Activated CD4-positive, alpha-beta memory T cell treated with anti-CD3 and anti-CD28 coated beads for 36 hours (primary cell): ENCODE measurements at regions not wholly inside any gene's neighbourhood (a gene's known extent, or its start where the extent isn't known, plus 50 kb on each side); places are given as distances from the start of the nearest gene placed in this dataset.

Experiments
- CTCF ChIA-PET: fragments of 350-600 bp; sonication (Branson Sonifier 250); formaldehyde crosslinking; loops from one replicate; lab custom pipeline; 2021; ENCODE audit warnings: antibody characterized with exemption, inconsistent platforms; lab: Charles Lee
- POLR2A ChIA-PET: fragments of 350-600 bp; sonication (Branson Sonifier 250); formaldehyde crosslinking; loops from one replicate; lab custom pipeline; 2021; ENCODE audit warnings: antibody characterized with exemption; lab: Charles Lee
- DNase-seq: peaks from one replicate; pipeline ENCODE4 v3.0.0-alpha.2; 2020
- H3K27ac Mint-ChIP-seq: one replicate; pipeline ENCODE4 v1.8.0; 2021; ENCODE audit warnings: mixed read lengths
- H3K27me3 Mint-ChIP-seq: one replicate; pipeline ENCODE4 v1.8.0; 2021; ENCODE audit warnings: mixed read lengths
- H3K36me3 Mint-ChIP-seq: one replicate; pipeline ENCODE4 v1.8.0; 2021; ENCODE audit warnings: mixed read lengths
- H3K4me1 Mint-ChIP-seq: one replicate; pipeline ENCODE4 v1.8.0; 2021; ENCODE audit warnings: low read depth, mixed read lengths
- H3K4me3 Mint-ChIP-seq: one replicate; pipeline ENCODE4 v1.8.0; 2021; ENCODE audit warnings: mild to moderate bottlenecking, mixed read lengths
- H3K9me3 Mint-ChIP-seq: one replicate; pipeline ENCODE4 v1.8.0; 2021; ENCODE audit warnings: mixed read lengths
- intact Hi-C: fragments of 100-400 bp; cut with micrococcal nuclease; formaldehyde crosslinking; loops from one replicate; pipeline ENCODE4 v1.15.1; 2023

DNA sequence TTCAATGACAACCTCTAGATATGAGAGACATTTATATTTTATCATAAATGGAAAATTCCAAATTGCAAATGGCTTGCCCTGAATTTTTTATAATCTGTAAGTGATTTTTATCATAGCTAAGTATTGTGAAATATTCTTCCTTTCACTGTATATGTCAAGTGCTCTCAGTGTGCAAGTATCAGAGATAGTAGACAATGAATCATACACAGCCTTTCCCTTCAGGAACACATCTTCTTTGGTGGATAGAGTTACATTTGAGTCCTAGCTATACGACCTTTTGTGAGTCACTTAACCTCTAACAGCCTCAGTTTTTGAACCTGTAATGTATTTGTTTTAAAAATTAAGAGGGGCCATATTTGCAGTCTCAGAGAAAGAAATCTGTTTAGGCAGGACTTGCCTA lies 350.7 kb upstream of the SEL1L start:
- Mint-ChIP-seq H3K27me3 (no peaks in the 10 kb centered on the region), H3K4me3 (no peak overlapping the region), H3K27ac (no peak overlapping the region), H3K36me3 (no peaks in the 10 kb centered on the region), H3K4me1 (no peaks in the 10 kb centered on the region), H3K9me3 (peaks cover 10% of the 10 kb centered on the region)
- intact Hi-C loops = no loop called here
- CTCF ChIA-PET = no interaction called here
- POLR2A ChIA-PET = no interaction called here
- no peak for DNase-seq

DNA sequence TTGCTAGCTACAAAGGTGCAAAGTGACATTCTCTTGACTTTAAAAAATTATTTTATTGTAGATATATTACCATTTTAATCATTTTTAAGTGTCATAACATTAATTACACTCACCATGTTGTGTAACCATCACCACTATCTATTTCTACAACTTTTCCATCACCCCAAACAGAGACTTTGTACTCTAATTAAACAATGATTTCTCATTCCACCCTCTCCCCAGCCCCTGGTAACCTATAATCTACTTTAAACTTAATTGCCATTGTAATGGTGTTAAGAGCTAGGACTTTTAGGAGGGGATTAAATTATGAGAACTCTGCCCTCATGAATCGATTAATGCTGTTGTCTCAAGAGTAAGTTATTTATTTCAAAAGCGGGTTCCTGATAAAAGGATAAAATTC lies 352.9 kb upstream of the SEL1L start:
- POLR2A ChIA-PET = no interaction called here
- intact Hi-C loops = no loop called here
- Mint-ChIP-seq H3K4me3 (no peak overlapping the region), H3K27me3 (no peaks in the 10 kb centered on the region), H3K9me3 (peaks cover 8% of the 10 kb centered on the region), H3K27ac (no peak overlapping the region), H3K4me1 (no peaks in the 10 kb centered on the region), H3K36me3 (no peaks in the 10 kb centered on the region)
- CTCF ChIA-PET = no interaction called here
- DNase-seq = no peak

DNA sequence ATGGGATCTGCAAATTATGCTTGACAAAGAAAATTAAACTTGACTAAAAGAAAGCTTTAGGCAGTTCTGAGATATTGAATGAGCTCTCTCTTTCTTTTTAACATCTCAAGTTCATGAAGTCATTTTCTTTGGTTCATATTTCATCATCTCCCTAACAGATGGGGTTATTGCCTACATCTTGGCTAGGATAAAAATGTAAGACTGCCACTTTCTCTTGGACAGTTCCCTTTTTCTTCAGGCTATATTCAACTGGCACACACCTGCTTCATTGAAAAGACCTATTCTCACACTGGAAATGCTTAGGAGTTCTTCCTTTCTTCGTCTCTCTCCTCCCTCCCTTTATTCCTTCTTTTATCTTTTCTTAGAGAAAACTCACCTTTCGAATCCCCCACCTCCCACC lies 355.9 kb upstream of the SEL1L start:
- CTCF ChIA-PET = no interaction called here

DNA sequence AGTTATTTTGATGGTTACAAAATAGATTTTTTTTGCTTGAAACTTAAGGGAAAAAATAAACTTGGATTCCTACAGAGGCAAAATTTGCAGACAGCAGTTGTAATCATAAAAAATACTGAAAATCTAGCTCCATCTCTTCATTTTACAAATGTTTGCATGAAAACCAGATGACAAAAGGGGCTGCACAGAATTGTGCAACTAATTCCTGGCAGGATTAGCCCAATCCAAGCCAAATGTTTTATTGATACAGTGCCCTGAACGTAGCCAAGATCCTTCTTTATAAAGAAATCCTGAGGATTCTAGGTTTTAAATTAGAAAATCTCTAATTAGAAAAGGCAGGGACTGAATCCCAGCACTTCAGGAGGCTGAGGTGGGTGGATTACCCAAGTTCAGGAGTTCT lies 356.4 kb upstream of the SEL1L start:
- intact Hi-C loops = no loop called here
- no peaks in the 10 kb centered on the region for H3K27me3 Mint-ChIP-seq
- peaks cover 13% of the 10 kb centered on the region for H3K9me3 Mint-ChIP-seq
- no peak overlapping the region for H3K27ac Mint-ChIP-seq
- no peak overlapping the region for H3K4me3 Mint-ChIP-seq
- CTCF ChIA-PET = no interaction called here
- POLR2A ChIA-PET = no interaction called here
- no peaks in the 10 kb centered on the region for H3K36me3 Mint-ChIP-seq
- no peaks in the 10 kb centered on the region for H3K4me1 Mint-ChIP-seq
- DNase-seq = no peak

More for the DNA sequence above, 355.9 kb upstream of the SEL1L start:
- no peak for DNase-seq
- H3K9me3 Mint-ChIP-seq = peaks cover 12% of the 10 kb centered on the region
- no peaks in the 10 kb centered on the region for H3K27me3 Mint-ChIP-seq
- H3K4me3 Mint-ChIP-seq = no peak overlapping the region
- H3K4me1 Mint-ChIP-seq = no peaks in the 10 kb centered on the region
- POLR2A ChIA-PET = no interaction called here
- intact Hi-C loops = no loop called here
- H3K36me3 Mint-ChIP-seq = no peaks in the 10 kb centered on the region
- no peak overlapping the region for H3K27ac Mint-ChIP-seq

DNA sequence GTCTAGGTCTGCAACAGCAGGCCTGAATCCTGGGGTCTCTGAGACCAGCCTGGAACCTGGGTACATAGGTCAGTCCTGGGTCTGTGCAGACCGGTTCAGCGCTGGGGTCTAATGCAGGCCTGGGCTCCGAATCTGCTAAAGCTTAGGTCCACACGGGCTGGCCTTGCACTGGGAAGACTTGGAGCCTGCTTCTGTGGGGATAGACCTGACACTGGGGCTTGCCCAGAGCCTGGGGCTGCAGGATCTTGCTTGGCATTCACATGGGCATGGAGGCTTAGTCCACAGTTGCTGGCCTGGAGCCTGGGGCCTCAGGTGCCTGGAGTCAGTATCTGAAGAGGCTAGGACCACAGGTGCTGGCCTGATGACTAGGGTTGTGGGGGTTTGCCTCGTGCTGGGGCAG lies 369.8 kb upstream of the SEL1L start:
- no peak for DNase-seq
- ChIA-PET CTCF (no interaction called here), POLR2A (no interaction called here)
- H3K36me3 Mint-ChIP-seq = no peaks in the 10 kb centered on the region
- H3K4me3 Mint-ChIP-seq = no peak overlapping the region
- H3K27me3 Mint-ChIP-seq = no peaks in the 10 kb centered on the region
- intact Hi-C loops = no loop called here
- H3K4me1 Mint-ChIP-seq = no peaks in the 10 kb centered on the region
- no peak overlapping the region for H3K27ac Mint-ChIP-seq
- H3K9me3 Mint-ChIP-seq = peaks cover 19% of the 10 kb centered on the region

DNA sequence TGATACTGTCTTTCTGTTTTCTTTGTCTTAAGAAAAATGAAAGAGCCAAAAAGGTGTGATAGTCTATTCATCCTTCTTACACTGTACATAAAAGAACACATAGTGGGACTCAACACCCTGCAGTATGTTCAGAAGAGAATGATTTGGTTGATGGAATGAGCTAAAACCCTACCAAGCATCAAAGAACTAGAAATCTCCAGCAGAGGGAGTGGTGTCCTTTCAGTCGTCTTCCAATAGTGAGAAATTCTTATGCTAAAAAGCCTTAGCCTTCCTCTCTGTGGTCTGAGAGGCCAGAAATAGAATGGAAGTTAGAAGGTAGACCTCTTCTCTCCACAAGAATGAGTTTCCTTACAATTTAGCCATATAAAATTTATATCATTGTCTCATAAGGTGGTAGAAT lies 393.4 kb upstream of the SEL1L start:
- DNase-seq = no peak
- Mint-ChIP-seq H3K27me3 (no peaks in the 10 kb centered on the region), H3K27ac (no peak overlapping the region), H3K4me1 (no peaks in the 10 kb centered on the region), H3K36me3 (no peaks in the 10 kb centered on the region), H3K4me3 (no peak overlapping the region), H3K9me3 (no peaks in the 10 kb centered on the region)
- CTCF ChIA-PET = no interaction called here
- POLR2A ChIA-PET = no interaction called here
- intact Hi-C loops = no loop called here

DNA sequence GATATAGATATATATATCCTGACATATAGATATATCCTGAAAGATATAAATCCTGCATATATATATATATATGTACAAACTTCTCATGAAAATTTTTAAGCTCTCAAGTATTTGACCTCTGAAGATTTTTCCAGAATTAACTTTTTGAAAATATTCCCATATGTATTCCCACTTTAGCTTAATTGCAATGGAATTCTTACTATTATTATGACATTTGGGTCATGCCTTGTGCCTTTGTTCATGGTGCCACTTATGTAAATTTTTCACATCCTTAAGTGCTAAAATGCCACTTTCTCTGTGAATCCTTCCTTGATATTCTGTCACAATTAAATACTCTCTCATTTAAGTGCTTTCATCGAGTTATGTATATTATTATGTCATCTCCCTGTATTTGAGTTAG lies 398.2 kb upstream of the SEL1L start:
- H3K36me3 Mint-ChIP-seq = no peaks in the 10 kb centered on the region
- DNase-seq = no peak

DNA sequence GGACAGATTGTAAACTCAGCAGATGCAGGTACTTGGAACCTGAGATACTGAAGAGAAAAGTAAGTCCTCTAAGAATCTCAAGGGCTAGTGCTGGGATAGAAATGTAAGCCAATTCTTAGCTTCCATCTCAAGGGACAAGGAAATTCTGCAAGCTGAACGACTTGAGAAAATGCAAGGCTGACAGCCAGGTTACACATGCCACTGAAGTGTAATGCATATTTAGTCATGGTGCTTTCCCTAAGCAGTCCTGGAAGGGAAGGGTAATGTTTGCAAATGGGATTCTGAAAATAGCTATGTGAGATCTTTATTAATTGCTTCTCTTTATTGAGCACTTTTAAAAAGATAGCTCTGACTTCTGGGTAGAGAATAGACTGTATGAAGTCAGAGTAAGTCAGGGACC lies 402.7 kb upstream of the SEL1L start:
- Mint-ChIP-seq H3K9me3 (no peaks in the 10 kb centered on the region), H3K36me3 (no peaks in the 10 kb centered on the region), H3K27ac (no peak overlapping the region), H3K4me1 (no peaks in the 10 kb centered on the region), H3K4me3 (no peak overlapping the region), H3K27me3 (no peaks in the 10 kb centered on the region)
- POLR2A ChIA-PET = no interaction called here
- CTCF ChIA-PET = no interaction called here
- DNase-seq = no peak
- intact Hi-C loops = no loop called here

More for the DNA sequence above, 398.2 kb upstream of the SEL1L start:
- intact Hi-C loops = no loop called here
- Mint-ChIP-seq H3K27ac (no peak overlapping the region), H3K4me3 (no peak overlapping the region), H3K9me3 (no peaks in the 10 kb centered on the region), H3K27me3 (no peaks in the 10 kb centered on the region), H3K4me1 (no peaks in the 10 kb centered on the region)
- POLR2A ChIA-PET = no interaction called here
- CTCF ChIA-PET = no interaction called here

DNA sequence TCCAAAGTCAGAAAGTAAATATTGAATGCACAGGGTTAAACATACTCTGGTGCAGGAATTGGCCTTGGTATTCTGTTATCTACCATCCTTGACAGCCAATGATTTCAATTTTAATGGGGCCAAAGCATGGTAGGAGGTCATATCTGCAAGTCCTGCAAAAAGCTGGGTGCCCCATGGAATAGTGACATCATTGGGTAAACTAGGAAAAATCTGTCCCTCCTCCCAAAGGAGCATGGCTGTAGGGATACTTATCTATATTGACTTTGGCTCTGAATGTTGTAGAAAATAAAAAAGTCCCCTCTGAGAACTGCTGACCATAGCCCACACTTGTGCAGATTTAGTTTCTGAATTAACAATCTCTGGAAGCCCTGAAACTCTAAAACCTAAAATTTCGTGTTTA lies 403.2 kb upstream of the SEL1L start:
- no peak overlapping the region for H3K4me3 Mint-ChIP-seq
- intact Hi-C loops = no loop called here
- H3K4me1 Mint-ChIP-seq = no peaks in the 10 kb centered on the region
- ChIA-PET CTCF (no interaction called here), POLR2A (no interaction called here)
- no peaks in the 10 kb centered on the region for H3K36me3 Mint-ChIP-seq
- H3K9me3 Mint-ChIP-seq = no peaks in the 10 kb centered on the region
- no peak overlapping the region for H3K27ac Mint-ChIP-seq
- H3K27me3 Mint-ChIP-seq = no peaks in the 10 kb centered on the region
- no peak for DNase-seq

DNA sequence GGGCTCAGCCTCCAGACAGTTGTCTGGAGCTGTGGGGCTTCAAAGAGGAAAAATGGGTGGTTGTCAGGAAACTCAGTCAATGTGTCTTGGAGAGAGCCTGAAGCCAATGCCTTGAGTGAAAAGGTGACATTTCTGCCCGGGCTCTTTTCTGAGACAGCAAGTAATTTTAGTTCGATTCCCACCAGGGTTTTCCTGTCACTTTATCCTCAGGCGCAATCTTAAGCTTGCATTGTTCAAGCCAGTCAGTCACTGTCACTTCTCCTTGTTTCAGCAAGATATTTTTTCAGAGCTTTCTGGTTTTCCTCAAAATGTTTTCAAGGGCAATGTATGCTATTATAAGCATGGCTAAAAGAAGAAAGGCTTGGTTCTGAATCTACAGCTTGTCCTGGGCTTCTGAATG lies 404.7 kb upstream of the SEL1L start:
- POLR2A ChIA-PET = no interaction called here
- intact Hi-C loops = no loop called here
- Mint-ChIP-seq H3K27me3 (no peaks in the 10 kb centered on the region), H3K4me1 (no peaks in the 10 kb centered on the region), H3K4me3 (no peak overlapping the region), H3K36me3 (no peaks in the 10 kb centered on the region), H3K27ac (no peak overlapping the region), H3K9me3 (no peaks in the 10 kb centered on the region)
- DNase-seq = no peak
- CTCF ChIA-PET = no interaction called here

DNA sequence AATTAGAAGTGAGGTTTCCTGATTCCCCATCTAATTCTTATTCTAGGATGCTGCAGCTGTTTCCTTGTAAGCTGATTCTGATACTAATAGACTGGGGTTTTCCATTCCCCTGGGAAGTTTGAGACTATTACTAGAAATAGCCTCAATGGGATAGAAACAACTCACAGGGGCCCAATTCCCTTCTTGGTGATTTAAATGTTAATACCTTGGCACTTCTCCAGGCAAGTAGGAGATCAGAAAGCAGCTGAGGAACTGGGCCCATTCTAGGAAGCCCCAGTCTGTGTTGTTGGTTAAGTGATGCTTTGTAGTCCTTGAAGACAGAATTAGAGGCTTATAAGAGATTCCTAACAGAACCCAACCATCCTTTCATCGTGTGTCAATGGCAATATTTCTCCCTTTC lies 407.0 kb upstream of the SEL1L start:
- no peak for DNase-seq
- Mint-ChIP-seq H3K4me3 (no peak overlapping the region), H3K9me3 (no peaks in the 10 kb centered on the region), H3K27me3 (no peaks in the 10 kb centered on the region), H3K4me1 (no peaks in the 10 kb centered on the region), H3K36me3 (no peaks in the 10 kb centered on the region), H3K27ac (no peak overlapping the region)
- intact Hi-C loops = no loop called here
- POLR2A ChIA-PET = no interaction called here
- CTCF ChIA-PET = no interaction called here

DNA sequence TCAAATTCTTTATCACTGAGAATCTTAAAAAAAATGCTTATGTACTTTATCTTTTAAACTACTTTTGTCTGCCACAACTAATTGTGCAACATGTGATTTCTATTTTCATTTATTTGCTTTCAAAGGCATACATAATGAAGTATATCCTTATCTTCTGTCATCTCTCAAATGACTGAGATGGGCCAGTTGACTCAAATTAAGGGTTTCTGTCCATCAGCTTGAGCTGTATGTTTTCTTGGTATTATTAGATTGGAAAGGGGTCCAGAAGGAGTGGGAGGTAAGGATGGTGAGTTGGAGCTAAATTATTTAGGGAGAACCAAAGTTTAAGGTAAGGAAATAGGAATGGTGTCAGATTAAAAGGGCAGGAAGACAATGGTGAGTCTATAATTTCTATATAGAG lies 408.4 kb upstream of the SEL1L start:
- no peak for DNase-seq
- ChIA-PET CTCF (no interaction called here), POLR2A (no interaction called here)
- intact Hi-C loops = no loop called here
- Mint-ChIP-seq H3K27ac (no peak overlapping the region), H3K36me3 (no peaks in the 10 kb centered on the region), H3K27me3 (no peaks in the 10 kb centered on the region), H3K4me1 (no peaks in the 10 kb centered on the region), H3K9me3 (peaks cover 3% of the 10 kb centered on the region), H3K4me3 (no peak overlapping the region)

DNA sequence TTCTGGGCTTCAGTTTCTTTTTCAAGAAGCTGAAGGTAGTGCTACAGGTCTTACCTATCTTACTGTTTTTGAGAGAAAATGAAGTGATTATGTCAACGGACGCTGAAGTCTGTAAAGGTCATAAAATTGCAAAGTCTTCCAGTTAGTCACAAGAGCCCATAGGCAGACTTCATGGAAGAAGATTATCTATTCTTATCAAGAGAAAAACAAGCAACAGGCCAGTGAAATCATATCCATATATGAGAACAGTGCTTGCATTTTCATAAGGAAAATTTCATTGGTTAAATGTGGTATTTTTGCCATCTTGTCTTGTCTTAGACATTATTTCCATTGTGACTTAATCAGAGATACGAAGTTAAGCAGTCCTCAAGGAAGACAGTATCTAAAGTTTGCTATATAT lies 412.7 kb upstream of the SEL1L start:
- peaks cover 5% of the 10 kb centered on the region for H3K9me3 Mint-ChIP-seq
- H3K4me3 Mint-ChIP-seq = no peak overlapping the region
- no peaks in the 10 kb centered on the region for H3K27me3 Mint-ChIP-seq
- no peak for DNase-seq
- ChIA-PET POLR2A (no interaction called here), CTCF (no interaction called here)
- H3K4me1 Mint-ChIP-seq = no peaks in the 10 kb centered on the region
- no peak overlapping the region for H3K27ac Mint-ChIP-seq
- H3K36me3 Mint-ChIP-seq = no peaks in the 10 kb centered on the region
- intact Hi-C loops = no loop called here
